ENCODE measurements at regions not wholly inside any gene's neighbourhood (a gene's known extent, or its start where the extent isn't known, plus 50 kb on each side); places are given as distances from the start of the nearest gene placed in this dataset.
"Not testable (repeated sequence)": the region's sequence is repeated elsewhere in the genome, so short reads cannot be mapped to it uniquely, and the experiment has no call there.

DNA sequence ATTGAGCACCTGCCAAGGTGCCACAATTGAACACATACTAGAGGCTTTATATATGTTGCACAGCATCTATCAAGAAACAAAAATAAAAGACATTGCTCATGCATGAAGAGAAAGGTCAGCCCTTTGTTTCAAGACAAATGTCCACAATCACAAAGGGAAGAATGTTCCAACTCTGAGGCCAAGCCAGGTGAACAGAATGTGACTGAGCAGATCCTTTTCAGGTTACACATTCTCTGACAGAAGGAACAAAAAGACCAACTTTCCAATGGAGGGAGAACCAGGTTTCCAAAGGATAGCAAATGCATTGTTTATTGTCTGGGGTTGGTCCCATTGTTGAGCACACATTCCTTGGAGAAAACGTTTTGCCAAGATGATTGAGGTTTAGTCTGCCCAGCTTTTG is 50.2 kb upstream of the FAM174B start:
- no peak for DNase-seq

DNA sequence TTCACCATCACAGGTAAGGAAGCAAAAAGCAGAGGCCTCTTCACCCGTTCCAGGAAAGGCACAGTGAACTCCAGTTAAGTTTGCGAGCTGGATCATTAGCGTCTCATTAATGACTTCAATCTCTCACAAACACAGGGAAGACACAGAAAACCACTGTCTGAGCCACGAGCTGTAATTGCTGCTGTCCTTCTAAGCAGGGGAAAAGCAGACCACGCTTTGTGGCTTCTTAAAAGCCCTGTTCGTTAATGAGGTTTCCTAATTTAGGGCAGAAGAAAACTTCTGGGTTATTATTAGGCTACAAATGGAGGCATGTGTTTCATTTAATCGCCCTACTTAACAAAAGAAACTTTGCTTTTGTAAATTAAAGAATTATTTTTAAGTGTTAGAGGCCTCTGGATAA is 50.6 kb upstream of the FAM174B start:
- DNase-seq, result no peak

DNA sequence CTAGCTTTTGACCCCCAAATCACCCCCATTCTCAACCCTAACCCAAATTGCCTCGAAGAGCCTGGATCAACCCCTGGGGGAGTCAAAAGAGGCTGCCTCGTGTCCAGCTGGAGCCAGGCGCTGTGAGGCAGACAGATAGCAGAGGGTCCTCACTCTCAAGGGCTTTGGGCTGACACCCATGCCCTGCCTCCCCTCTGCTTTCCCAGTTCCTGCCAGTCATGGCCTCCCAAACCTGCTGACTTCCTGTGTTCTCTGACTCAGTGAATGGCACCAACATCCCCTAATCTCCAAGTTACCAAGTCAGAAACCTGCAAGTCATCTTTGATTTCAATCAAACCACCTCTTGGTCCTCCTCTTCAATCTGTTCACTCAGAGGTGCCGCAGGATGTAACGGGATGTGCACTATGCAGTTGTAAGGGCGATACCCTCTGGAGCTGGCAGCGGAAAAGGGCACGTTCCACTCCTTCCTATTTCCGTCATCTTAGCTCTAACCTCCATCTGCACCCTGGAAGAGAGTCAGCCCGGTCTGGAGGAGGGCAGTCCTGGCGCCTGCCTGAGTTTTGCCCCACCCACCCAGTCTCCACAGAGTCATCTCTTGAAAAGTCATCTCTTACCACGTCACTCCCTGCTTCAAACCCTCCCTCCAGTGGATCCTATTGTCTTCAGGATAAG is 52.4 kb upstream of the FAM174B start:
- no peak for DNase-seq

DNA sequence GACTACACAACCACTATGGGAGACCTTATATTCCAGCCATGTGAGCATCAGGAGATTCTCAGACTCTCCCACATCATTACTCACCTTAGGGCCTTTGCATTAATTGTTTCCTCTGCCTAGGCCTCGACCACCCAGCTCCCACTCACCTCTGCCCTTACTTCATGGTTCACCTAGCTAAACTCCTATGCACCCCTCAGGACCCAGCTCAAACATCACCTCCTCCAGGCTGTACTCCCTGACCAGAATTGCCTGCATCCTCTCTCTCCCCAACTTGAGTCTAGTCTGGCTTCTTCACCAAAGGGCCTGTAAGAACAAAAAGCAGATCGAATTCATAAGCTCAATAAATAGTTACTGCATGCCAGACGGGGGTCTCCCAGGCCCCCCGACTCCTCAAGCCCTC is 53.1 kb upstream of the FAM174B start:
- no peak for DNase-seq

DNA sequence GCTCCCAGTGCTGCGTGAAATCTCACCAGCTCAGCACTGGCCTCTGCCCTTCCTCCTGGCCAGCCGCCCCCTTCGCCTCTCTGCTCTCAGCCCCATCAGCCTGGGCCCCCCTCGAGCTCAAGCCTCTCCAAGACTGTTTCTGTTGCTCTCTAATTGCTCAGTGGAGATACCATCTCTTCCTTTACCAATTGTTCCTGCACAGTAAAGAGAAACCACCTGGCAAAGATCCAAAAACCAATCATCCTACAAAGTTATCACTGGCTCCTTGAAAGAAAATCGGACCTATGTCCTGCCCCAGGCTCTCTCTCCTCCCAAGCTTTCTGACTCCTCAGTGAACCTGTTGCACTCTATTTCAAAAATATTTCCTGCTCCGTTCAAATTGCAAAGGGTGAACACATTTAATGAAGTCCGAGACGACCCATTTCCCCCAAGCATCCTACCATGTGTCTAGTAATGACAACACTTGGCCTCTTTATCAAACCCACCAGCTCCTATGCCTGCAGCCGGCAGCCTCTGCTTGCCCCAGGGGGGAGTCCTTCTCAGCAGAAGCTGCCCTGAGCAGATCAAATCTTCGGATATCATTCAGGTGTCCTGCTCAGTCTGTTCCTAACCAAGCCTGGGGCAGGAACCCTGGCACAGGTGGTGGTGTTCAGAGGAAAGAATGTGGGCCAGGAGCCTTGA is 53.7 kb upstream of the FAM174B start:
- no peak for DNase-seq

DNA sequence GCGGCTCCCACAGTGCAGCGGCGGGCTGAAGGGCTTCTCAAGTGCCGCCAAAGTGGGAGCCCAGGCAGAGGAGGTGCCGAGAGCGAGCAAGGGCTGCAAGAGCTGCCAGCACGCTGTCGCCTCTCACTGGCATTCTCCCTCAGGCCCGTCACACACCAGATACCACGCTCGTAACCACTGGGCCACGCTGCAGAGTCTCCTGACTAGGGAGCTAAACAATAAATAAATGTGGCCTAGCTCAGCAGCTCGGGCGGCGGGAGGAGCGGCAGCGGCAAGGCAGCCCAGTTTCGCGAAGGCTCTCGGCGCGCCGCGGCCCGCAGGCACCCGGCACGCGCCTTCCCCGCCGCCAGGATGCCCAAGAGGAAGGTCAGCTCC is 55.9 kb upstream of the FAM174B start:
- DNase-seq, result no peak

DNA sequence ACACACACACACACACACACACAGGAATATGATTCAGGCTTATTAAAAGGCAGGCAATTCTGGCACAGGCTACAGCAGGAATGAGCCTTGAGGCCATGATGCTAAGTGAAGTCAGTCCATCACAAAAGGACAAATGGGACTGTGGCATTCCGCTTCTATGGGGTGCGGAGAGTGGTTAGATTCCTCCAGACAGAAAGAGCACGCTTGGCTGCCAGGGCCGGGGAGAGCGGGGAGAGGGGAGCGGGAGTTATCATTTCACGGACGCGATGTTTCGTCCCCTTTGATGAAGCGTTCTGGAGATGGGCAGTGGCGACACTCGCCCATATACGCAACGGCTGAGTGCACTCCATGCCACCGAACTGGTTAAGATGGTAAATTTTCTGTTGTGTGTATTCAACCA is 58.5 kb upstream of the FAM174B start:
- peak; percentile 58 for DNase-seq

DNA sequence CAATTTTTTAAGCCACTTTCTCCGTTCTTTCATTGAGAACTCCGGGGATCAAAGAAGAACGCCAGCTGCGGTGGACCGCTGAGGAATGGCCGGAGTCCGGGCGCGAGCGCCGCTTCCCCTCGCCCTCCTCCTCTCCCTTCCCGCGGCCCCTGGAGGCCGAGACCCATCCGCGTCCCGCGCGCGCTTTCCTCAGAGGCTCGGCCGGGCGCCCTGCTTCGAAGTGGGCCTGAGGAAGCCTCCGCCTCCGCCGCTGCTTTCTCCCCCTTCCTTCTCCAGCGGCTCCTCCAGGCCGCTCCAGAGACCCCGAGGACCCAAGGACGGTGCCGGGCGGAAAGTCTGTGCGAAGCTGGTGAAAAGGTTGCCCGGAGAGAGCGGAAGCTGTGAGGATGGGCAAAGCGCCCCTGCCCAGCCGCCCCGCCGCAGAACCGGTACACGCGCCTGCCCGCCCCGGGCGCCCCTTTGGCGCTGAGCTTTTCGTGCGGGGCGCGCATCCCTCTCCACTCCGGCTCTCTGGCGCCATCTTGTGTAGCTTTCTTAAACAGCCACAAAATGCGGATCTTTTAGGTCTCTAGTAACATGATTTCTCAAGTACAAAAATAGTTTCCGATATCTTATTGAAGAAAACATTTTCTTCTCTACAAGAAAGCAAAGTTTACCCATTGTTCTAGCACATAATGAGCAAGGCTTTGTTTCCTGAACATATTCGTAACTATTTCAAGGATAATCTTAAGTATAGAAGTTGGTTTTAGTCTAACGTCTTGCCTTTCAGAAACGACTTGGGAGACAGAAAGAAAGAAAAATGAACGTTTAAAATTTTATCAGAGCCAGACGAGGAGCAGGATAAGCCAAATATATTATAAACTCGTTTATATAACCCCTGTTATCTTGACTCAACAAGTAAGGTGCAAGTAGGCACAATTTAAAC is 59.2 kb upstream of the FAM174B start:
- peak; percentile 76 for DNase-seq

DNA sequence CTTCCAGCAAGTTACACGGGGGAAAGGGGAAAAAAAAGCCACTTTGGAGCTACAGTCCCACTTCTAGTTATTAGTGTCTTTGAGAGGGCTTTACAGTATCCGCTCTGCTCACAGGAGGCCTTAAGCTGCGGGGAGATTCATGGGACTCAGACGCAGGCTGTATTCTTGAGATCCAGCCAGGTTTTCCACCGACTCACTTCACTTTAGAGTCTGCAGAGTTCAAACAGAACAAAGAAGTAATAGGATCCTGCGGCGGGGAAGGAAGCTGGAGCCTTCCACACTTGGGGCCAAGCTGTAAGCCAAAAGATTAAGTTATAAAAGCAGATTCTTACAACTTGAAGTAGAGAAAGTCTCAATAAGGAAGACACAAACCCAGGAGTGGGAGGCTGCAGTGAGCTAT is 60.2 kb upstream of the FAM174B start:
- peak; percentile 54 for DNase-seq

DNA sequence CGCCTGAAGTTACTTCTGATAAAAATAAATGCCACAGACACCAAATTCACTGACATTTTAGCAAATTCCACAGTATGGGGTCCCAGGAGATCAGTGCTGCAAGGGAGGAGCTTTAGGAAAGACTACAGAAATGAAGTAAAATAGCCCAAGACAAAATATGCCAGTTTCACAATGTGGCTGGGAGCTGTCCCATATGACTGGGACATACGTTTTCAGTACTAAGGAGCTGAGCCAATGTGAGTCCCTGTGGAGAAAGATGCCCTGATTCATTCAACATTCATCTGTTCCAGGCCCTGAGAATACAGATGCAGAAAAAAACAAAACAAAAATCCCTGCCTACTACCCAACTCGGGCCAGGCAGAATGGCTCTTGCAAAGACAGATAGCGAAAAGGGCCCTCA is 63.4 kb upstream of the FAM174B start:
- DNase-seq, result no peak

DNA sequence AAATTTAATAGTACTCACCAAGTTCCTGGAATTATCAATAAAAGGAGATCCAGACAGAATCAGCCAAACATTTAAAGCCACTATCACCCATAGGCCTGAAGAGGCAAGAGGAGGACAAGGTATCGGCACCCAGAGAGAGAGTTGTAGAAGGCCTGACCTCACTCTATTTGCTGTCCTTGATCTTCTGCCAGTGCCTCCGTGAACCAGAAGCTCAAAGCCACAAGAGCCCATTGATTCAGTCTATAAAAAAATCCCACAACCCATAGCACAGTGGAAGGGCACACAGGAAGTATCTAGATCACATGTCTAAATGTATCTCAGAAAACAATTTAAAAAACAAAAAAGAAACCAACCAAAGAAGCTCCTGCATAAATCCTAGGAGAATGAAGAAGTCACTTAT is 68.6 kb upstream of the FAM174B start:
- DNase-seq, result no peak

DNA sequence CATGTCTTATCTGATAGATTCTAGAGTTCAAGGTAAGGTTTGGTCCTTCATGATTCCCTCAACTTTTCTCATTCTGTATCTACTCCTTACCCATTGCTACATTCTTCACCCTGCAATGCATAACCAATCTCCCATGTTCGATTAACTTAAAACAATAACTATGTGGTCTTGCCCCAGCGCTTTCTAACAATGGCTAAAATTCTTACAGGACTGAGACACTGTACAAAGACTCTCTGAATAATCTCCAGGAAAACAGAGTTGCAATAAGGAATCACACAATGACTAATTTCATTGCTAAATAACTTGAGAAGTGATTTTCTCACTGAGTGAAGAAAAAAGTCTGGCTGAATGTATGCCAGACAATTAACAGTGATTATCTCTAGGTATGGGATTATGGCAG is 69.6 kb upstream of the FAM174B start:
- no peak for DNase-seq

DNA sequence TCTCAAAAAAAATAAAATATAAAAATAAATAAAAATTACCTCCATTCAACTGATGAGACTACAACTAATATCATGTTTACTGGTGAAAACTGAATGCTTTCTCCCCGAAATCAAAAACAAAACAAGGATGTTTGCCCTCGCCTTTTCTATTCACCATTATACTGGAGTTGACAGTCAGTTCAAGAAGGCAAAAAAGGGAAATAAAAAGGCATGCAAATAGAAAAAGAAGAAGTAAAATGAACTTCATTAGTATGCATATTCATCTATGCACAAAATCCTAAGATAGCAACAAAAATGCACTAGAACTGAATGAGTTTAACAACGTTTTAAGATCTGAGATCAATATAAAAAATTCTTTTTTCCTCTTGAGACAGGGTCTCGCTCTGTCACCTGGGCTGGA is 72.7 kb upstream of the FAM174B start:
- no peak for DNase-seq

DNA sequence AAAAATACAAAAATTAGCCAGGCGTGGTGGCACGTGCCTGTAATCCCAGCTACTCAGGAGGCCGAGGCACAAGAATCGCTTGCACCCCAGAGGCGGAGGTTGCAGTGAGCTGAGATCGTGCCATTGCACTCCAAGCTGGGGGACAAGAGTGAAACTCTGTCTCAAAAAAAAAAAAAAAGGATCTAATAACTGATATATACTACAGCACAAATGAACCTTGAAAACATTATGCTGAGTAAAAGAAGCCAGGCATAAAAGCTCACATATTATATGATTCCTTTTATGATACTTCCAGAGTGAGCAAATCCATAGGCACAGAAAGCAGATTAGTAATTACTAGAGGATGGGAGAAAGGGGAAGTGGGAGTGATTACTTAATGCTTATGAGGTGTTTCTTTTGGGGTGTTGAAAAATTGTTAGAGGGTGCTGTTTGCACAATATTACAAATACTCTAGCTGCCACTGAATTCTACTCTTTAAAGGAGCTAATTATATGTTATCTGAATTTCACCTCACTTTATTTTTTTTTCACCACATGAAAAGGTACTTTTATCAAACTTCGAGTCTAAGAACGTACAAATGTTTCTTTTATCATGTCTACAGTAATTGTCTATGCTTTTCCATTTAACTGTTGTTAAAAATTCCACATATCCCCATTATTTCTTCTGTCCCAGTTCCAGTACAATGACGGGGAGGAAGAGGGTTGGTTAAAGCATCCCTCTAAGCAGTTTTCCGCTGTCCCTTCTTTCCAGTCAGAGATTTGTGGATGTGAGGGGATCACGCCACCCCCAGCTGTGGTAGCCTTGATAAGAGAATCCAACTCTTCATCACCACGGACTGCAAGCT is 77.7 kb upstream of the FAM174B start:
- DNase-seq, result no peak

DNA sequence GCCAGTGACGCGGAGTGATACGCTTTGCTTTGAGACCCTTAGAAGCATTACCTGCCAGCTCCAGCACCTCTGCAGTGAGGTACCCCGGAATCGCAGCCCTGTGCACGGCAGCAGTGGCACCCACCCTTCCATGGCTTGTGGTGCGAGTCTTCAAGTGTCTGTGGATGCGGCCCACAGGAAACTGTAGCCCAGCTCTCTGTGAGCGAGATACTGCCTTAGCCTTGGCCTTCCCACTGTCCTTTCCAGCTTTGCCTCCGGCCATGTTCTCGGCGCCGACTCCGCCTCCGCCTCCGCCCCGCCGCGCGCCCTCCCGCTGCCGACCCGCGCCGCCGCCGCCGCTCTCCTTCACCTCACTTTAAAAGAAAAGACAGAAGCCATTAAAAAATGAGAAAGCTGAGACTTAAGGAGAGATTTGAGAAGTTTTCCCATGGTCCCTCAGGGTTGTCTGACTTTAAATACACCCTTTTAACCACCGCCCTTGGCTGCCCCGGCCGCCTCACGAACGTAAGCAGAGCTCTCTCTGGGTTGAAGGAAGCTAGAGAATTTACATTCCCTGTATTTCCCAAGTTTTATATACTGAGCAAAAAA is 78.5 kb upstream of the FAM174B start:
- DNase-seq, result peak; percentile 48

DNA sequence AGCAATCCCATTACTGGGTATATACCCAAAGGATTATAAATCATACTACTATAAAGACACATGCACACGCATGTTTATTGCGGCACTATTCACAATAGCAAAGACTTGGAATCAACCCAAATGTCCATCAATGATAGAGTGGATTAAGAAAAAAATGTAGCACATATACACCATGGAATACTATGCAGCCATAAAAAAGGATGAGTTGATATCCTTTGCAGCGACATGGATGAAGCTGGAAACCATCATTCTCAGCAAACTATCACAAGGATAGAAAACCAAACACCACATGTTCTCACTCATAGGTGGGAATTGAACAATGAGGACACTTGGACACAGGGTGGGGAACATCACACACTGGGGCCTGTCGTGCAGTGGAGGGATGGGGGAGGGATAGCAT is 83.7 kb upstream of the FAM174B start:
- not testable (repeated sequence) for DNase-seq

DNA sequence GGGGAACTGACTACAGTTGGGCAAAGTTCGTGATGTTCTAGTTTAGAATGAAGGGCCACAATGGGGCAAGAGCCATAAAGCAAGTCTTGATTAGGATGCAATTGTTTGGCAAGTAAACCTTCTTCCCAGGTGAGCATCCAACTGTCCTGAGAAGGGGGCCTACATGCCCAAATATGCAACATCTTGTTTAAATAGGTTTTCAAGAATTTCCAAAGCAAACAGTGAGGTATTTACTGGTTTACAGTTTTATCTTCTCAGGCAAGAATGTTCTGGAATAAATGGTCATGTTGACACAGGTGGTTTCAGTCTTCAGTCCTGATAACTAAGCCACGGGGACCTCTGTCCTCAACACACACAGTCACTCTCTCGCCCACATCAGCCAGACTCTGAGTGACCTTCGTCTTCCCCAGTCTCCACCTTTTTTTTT is 90.3 kb upstream of the FAM174B start:
- no peak for DNase-seq

DNA sequence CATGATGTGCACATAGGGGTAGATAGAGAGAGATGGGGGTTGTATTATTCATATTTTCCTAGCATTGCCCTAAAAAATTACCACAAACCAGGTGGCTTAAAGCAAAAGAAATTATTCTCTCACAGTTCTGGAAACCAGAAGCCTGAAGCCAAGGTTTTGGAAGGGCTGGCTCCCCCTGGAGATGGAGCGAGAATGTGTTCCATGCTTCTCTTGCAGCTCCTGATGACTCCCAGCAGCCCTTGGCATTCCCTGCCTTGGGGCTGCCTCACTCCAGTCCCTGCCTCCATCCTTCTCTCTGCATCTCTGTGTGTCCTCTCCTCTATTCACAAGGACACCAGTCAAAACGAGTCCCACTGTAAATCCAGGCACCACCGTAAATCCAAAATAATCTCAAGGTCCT is 91.5 kb upstream of the FAM174B start:
- DNase-seq, result no peak

DNA sequence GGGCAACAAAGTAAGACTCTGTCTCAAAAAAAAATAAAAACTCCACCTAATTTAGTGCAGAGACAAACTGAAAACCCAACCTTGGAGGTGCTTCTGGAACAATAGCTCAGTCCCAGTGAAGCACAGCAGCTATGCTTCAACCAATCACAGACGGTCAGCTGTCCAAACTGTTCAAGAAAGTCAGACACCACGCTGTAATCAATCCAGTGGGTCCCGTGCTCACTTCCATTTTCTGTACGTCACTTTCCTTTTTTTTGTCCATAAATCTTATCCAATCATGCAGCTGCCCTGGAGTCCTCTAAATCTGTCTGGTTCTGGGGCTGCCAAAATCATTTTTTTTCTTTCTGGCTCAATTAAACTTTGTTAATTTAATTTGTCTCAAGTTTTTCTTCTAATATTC is 93.6 kb upstream of the FAM174B start:
- DNase-seq, result no peak

DNA sequence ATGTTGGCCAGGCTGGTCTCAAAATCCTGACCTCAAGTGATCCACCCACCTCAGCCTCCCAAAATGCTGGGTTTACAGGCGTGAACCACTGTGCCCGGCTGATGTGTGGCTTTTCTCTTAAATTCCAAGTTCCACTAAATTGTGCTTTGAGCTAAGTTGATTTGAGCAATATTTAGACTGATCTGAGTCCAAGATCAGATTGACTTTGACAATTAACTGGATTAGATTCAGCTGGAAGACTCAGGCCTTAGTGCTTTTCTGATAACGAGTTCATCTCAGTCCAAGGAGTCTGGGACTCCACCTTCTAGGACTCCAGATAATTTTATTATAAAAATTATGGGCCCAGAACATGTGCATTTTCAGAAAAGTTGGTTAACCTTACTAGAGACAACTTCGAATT is 94.4 kb upstream of the FAM174B start:
- no peak for DNase-seq

DNA sequence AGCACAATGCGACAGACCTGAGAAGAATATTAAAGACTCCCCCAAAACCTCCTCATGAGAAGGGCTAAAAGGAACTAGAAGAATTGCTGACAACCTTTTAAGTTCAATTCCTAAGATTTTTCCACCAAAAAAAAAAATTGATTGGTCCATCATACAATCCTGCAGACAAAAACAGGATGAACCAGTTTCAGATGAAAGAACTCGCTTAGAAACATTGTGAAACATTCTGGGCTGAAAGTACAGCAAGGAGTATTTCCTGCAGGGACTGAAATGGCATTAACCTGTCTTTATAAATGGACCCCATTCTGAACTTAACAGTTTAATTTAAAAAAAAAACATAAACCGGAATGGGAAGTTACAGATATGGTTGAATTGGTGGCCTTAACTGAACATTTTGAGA is 96.0 kb upstream of the FAM174B start:
- no peak for DNase-seq

DNA sequence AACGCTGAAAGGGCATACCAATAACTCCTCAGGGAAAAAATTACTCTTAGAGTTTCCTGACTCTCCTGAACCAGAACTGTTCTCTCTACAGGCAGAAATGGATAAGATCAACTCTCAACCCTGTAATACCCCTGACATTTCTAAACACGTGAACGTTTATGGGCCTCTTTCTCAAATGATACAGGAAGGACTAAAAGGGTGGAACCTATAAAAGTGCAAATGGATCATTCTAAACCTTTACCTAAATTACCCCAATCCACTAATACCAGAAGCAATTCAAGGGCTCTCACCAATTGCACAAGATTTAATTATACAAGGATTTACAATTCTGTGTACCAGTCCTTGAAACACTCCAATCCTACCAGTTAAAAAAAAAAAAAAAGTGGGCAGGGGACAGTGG is 98.0 kb upstream of the FAM174B start:
- DNase-seq, result no peak

DNA sequence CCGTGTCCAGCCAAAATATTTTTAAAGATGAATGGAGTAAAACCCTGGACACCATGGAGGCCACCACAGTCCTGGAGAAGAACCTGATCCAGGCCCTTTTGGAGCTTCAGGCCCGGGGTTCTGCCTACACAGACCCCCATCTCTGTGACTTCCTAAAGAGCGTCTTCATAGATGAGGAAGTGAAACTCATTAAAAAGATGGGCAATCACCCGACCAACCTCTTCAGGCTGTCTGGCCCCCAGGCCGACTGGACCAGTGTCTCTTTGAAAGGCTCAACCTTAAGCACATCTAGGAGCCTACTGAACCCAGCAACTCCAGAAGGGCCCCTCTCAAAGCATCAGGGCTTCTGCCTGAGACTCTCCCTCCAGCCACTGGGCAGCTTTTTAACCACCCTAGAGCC is 107.9 kb upstream of the FAM174B start:
- DNase-seq, result no peak
